Breast epithelium (tissue), 4 donors: ENCODE measurements at regions not wholly inside any gene's neighbourhood (a gene's known extent, or its start where the extent isn't known, plus 50 kb on each side); places are given as distances from the start of the nearest gene placed in this dataset.

Source experiments
- DNase-seq, 2 donors: peaks; one replicate each; pipeline ENCODE4 v3.0.0-alpha.2; 2019; ENCODE audit warnings: low spot score in 2 of 2
- H3K27ac ChIP-seq, 2 donors: fragments of 200-600 bp; sonication (generic) in 1 of 2; one replicate each; pipeline ENCODE4 v1.5.1; 2016 to 2019; ENCODE audit warnings: mild to moderate bottlenecking in 1 of 2
- H3K27me3 ChIP-seq, 2 donors: fragments of 200-600 bp; sonication (generic) in 1 of 2; one replicate each; pipeline versions ENCODE4 v1.5.1 to v1.6.0; 2017 to 2019; ENCODE audit warnings: control low read depth in 1 of 2, mild to moderate bottlenecking in 1 of 2
- H3K36me3 ChIP-seq: fragments of 200-600 bp; one replicate; pipeline ENCODE4 v1.5.1; 2019
- H3K4me1 ChIP-seq, 2 donors: fragments of 200-600 bp; sonication (generic); one replicate each; pipeline ENCODE4 v1.5.1; 2016 to 2019; ENCODE audit warnings: control low read depth in 1 of 2
- H3K4me3 ChIP-seq, 3 donors: fragments of 200-600 bp; sonication (generic); 1 replicate in 2 of 3; 2 replicates in 1 of 3; pipeline ENCODE4 v1.5.1; 2016 to 2019; ENCODE audit warnings: mild to moderate bottlenecking in 3 of 3, moderate library complexity in 2 of 3
- H3K9me3 ChIP-seq, 2 donors: fragments of 200-600 bp; sonication (generic) in 1 of 2; one replicate each; pipeline ENCODE4 v1.5.1; 2016 to 2019; ENCODE audit warnings: control low read depth in 1 of 2
- POLR2A ChIP-seq: fragments of 450-650 bp; IDR thresholded peaks from one replicate; pipeline ENCODE4 v1.6.1; 2016; ENCODE audit warnings: antibody characterized with exemption, mild to moderate bottlenecking, moderate library complexity
- POLR2AphosphoS5 ChIP-seq, 3 donors: sonication (generic); formaldehyde crosslinking; IDR thresholded peaks; one replicate each; pipeline ENCODE4 v1.6.1; 2017; ENCODE audit warnings: antibody characterized with exemption in 3 of 3
- intact Hi-C: fragments of 100-400 bp; cut with DNase I; formaldehyde crosslinking; loops from one replicate; pipeline ENCODE4 v1.15.1; 2023; ENCODE audit warnings: low total_unique reads
- TF ChIP-seq, protein P1 (sequence below), 3 donors: fragments of 450-650 bp; IDR thresholded peaks; one replicate each; pipeline ENCODE4 v1.5.1; 2016 to 2017; ENCODE audit warnings: antibody characterized with exemption in 3 of 3, mild to moderate bottlenecking in 3 of 3, moderate library complexity in 3 of 3

DNA sequence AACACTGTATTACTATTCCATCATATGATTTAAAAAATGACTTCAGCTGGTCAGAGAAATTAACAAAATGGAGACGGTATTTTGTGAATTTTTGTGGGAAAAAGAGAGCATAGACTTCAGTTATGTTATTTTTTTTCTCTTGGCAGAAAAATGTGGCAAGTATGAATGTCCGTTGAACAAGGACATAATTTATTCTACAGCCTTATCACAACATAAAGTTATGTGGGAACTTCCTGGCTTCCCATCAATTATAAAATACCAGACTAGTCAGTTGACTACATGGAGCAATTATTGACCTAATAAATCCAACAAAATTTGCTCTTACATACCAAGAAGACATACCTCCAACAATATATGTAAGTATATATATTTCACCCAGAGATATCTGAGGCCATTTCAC lies 88.6 kb upstream of the PPP1R3A start:
- TF ChIP-seq POLR2AphosphoS5 (IDR thresholded peaks at IDR 0.05) = no peak
- TF ChIP-seq POLR2A = no peak
- TF ChIP-seq, protein P1, sequence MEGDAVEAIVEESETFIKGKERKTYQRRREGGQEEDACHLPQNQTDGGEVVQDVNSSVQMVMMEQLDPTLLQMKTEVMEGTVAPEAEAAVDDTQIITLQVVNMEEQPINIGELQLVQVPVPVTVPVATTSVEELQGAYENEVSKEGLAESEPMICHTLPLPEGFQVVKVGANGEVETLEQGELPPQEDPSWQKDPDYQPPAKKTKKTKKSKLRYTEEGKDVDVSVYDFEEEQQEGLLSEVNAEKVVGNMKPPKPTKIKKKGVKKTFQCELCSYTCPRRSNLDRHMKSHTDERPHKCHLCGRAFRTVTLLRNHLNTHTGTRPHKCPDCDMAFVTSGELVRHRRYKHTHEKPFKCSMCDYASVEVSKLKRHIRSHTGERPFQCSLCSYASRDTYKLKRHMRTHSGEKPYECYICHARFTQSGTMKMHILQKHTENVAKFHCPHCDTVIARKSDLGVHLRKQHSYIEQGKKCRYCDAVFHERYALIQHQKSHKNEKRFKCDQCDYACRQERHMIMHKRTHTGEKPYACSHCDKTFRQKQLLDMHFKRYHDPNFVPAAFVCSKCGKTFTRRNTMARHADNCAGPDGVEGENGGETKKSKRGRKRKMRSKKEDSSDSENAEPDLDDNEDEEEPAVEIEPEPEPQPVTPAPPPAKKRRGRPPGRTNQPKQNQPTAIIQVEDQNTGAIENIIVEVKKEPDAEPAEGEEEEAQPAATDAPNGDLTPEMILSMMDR (IDR thresholded peaks at IDR 0.05) = no peak
- H3K4me1 ChIP-seq = no peaks in the 10 kb centered on the region
- H3K27me3 ChIP-seq = no peaks in the 10 kb centered on the region
- H3K9me3 ChIP-seq = peaks cover 0 to 5% of the 10 kb centered on the region in 2 donors
- H3K4me3 ChIP-seq = no peak overlapping the region
- DNase-seq = no peak
- intact Hi-C loops = no loop called here
- H3K36me3 ChIP-seq = no peaks in the 10 kb centered on the region
- no peak overlapping the region for H3K27ac ChIP-seq

DNA sequence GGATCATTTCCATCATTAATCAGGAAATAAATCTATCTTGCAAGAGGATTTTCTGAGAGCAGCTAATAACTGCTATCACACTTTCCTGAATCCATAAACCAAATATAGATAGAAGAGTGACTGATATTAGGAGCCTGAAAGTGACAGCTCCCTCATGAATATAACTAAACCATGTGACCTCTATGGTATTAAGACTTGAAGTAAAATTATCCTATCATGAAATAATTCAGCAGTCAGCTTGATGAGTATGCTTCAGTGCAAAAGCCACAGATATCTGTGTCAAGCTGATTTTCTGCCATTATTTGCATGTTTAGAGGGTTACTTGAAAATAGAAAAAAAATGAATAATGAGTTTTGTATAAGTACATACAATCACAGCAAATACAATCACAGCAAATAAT lies 80.1 kb upstream of the PPP1R3A start:
- H3K9me3 ChIP-seq = peaks cover 0 to 25% of the 10 kb centered on the region in 2 donors
- intact Hi-C loops = no loop called here
- no peak overlapping the region for H3K4me3 ChIP-seq
- no peak overlapping the region for H3K27ac ChIP-seq
- no peaks in the 10 kb centered on the region for H3K4me1 ChIP-seq
- H3K27me3 ChIP-seq = no peaks in the 10 kb centered on the region
- no peak for DNase-seq
- TF ChIP-seq POLR2A (no peak), POLR2AphosphoS5 (IDR thresholded peaks at IDR 0.05) (no peak)
- TF ChIP-seq, protein P1 (IDR thresholded peaks at IDR 0.05) = no peak
- no peaks in the 10 kb centered on the region for H3K36me3 ChIP-seq

DNA sequence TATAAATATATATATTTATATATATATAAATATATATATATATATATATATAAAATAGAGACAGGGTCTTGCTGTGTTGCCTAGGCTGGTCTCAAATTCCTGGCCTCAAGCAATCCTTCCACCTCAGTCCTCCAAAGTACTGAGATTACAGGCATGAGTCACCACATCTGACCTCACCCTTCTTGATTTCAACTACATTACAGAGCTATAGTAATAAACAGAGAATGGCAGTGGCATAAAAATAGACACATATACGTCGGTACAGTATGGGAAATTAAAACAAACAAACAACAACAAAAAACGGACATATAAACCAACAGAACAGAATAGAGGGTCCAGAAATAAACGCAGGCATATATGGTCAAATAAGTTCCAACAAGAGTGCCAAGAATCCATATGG lies 77.6 kb upstream of the PPP1R3A start:
- intact Hi-C loops = no loop called here
- TF ChIP-seq, protein P1 (IDR thresholded peaks at IDR 0.05) = no peak
- no peak for TF ChIP-seq POLR2AphosphoS5 (IDR thresholded peaks at IDR 0.05)
- no peak for TF ChIP-seq POLR2A

DNA sequence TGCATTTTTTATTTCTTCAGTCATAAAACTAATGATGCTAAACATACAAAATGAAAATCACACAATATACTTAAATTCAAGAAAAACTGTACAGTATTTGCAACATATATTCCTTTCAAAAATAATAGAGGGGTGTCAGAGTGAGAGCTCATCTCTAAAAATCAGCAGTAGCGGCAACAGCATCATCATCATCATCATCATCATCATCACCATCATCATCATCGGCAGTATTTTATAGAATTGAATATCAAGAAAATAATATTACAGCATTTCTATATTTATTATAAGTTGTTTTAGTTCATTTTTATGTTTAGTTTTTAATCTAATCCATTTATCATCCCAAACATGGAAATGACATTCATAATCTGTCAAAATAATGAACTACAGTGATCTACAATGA lies 67.4 kb upstream of the PPP1R3A start:
- Histone ChIP-seq H3K4me1 (no peaks in the 10 kb centered on the region), H3K27ac (no peak overlapping the region), H3K4me3 (no peak overlapping the region), H3K27me3 (no peaks in the 10 kb centered on the region), H3K9me3 (no peaks in the 10 kb centered on the region), H3K36me3 (no peaks in the 10 kb centered on the region)
- DNase-seq = no peak
- TF ChIP-seq POLR2A (no peak), POLR2AphosphoS5 (IDR thresholded peaks at IDR 0.05) (no peak)
- TF ChIP-seq, protein P1 (IDR thresholded peaks at IDR 0.05) = no peak
- intact Hi-C loops = no loop called here

More for the DNA sequence above, 77.6 kb upstream of the PPP1R3A start:
- Histone ChIP-seq H3K4me3 (no peak overlapping the region), H3K27ac (no peak overlapping the region), H3K36me3 (no peaks in the 10 kb centered on the region), H3K9me3 (peaks cover 0 to 11% of the 10 kb centered on the region in 2 donors), H3K4me1 (no peaks in the 10 kb centered on the region), H3K27me3 (no peaks in the 10 kb centered on the region)
- no peak for DNase-seq

DNA sequence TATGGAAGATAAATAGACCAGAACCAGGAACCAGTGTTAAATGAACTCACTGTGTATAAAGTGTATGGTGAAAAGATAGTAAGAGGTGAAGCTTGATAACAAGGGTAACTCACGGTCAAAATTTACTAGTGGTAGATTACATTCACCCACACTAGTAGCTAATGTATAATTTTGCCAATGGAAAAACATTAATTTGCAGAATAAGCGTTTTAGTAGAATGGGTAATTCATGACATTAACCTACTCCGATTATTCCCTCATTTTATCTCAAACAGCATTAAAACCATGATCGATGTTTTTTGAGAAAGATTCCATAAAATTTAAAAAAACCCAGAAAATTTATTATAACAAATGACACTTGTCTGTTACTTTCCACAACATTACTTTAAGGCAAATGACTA lies 57.7 kb upstream of the PPP1R3A start:
- intact Hi-C loops = no loop called here
- no peaks in the 10 kb centered on the region for H3K36me3 ChIP-seq
- H3K27ac ChIP-seq = no peak overlapping the region
- no peaks in the 10 kb centered on the region for H3K27me3 ChIP-seq
- H3K4me1 ChIP-seq = no peaks in the 10 kb centered on the region
- TF ChIP-seq POLR2A (no peak), POLR2AphosphoS5 (IDR thresholded peaks at IDR 0.05) (no peak)
- TF ChIP-seq, protein P1 (IDR thresholded peaks at IDR 0.05) = no peak
- no peak for DNase-seq
- no peaks in the 10 kb centered on the region for H3K9me3 ChIP-seq
- H3K4me3 ChIP-seq = no peak overlapping the region
